ENCODE measurements at regions not wholly inside any gene's neighbourhood (a gene's known extent, or its start where the extent isn't known, plus 50 kb on each side); places are given as distances from the start of the nearest gene placed in this dataset.

DNA sequence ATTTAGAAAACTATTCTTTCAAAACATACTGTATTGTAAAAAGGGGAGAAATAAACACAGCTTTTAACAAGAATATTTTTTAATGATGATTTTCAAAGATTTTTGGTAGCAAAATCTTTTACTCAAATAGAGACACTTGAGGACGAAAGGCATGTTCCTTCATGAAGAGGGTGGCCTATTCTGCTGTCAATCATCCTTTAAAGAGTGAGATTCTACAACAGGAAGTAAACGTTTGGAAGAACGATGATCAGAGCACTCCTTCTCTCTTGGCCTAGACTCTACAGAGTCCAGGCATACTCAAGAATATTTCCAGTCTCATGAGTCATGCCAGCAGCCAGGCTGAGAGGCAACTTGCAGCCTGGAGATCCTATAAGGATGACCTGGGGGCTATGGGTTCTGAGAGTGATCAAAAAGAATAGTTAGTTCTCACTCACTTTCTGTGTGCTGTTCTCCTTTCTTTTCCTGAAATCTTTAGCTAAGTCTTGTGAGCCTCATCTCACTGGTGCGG, 62.4 kb upstream of the TCF4 start:
- WGBS, 4 donors, result 68 to 74% (median 72%) methylated on average over 4 of the region's 4 CpGs
- H3K27me3 ChIP-seq, result no peaks in the 10 kb centered on the region
- no peak overlapping the region for H3K27ac ChIP-seq
- ATAC-seq (no peak), DNase-seq (no peak)
- no peaks in the 10 kb centered on the region for H3K4me1 ChIP-seq
- no peak overlapping the region for H3K4me3 ChIP-seq
- H3K9me3 ChIP-seq, result peaks cover 0 to under 1% (median 0%) of the 10 kb centered on the region in 12 donors
- no peaks in the 10 kb centered on the region for H3K36me3 ChIP-seq
- TF ChIP-seq, protein P1, sequence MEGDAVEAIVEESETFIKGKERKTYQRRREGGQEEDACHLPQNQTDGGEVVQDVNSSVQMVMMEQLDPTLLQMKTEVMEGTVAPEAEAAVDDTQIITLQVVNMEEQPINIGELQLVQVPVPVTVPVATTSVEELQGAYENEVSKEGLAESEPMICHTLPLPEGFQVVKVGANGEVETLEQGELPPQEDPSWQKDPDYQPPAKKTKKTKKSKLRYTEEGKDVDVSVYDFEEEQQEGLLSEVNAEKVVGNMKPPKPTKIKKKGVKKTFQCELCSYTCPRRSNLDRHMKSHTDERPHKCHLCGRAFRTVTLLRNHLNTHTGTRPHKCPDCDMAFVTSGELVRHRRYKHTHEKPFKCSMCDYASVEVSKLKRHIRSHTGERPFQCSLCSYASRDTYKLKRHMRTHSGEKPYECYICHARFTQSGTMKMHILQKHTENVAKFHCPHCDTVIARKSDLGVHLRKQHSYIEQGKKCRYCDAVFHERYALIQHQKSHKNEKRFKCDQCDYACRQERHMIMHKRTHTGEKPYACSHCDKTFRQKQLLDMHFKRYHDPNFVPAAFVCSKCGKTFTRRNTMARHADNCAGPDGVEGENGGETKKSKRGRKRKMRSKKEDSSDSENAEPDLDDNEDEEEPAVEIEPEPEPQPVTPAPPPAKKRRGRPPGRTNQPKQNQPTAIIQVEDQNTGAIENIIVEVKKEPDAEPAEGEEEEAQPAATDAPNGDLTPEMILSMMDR (IDR thresholded peaks at IDR 0.05), result no peak
- no peak for TF ChIP-seq POLR2A (IDR thresholded peaks at IDR 0.05)
- intact Hi-C loops (cut with DNase I), result no loop called here

DNA sequence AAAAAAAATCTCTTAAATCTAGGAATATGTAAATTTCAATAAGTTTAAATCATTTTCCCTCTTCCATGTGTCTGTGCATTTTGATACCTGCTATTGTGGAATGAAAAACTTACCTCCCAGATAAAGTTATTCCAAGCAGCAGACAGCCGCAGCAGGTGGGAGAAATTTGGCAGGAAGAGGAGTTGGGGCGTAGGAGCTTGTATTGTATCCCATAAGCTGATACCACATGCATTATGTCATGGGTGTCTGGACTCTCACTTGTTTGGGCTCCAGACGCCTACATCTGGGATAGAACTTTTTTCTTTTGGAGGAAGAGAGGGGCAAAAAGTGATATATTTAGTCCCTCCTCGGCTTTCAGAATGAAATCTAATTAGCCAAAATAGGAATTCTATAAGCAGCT, 59.3 kb upstream of the TCF4 start:
- no peaks in the 10 kb centered on the region for H3K4me1 ChIP-seq
- DNase-seq (no peak), ATAC-seq (peak in 1 of 4 donors; percentile 29)
- H3K9me3 ChIP-seq, result peaks cover 0 to 14% (median 0%) of the 10 kb centered on the region in 12 donors
- H3K4me3 ChIP-seq, result no peak overlapping the region
- no peaks in the 10 kb centered on the region for H3K27me3 ChIP-seq
- H3K36me3 ChIP-seq, result no peaks in the 10 kb centered on the region
- intact Hi-C loops (cut with DNase I), result no loop called here
- WGBS, 4 donors, result 46 to 56% (median 50%) methylated on average over 4 of the region's 4 CpGs
- TF ChIP-seq POLR2A (IDR thresholded peaks at IDR 0.05), result no peak
- TF ChIP-seq, protein P1 (IDR thresholded peaks at IDR 0.05), result no peak
- no peak overlapping the region for H3K27ac ChIP-seq

DNA sequence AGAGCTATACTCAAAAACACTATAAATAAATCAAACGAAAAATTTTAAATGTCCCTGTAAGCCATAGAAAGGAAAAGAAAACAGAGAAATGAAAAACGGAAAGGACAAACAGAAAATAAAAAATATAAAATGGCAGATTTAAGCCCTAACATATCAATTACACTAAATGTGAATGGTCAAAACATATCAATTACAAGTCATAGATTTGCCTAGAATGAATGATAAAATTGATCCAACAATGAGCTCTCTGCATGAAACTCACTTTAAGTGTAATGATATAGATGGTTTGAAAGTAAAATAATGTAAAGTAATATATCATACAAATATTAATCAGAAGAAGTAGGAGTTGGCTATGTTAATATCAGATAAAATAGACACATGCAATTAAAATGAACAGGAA, 54.2 kb upstream of the TCF4 start:
- Histone ChIP-seq H3K4me1 (no peaks in the 10 kb centered on the region), H3K27ac (no peak overlapping the region), H3K27me3 (no peaks in the 10 kb centered on the region), H3K9me3 (peaks cover 0 to 26% (median 0%) of the 10 kb centered on the region in 12 donors), H3K4me3 (no peak overlapping the region), H3K36me3 (no peaks in the 10 kb centered on the region)
- ATAC-seq (no peak), DNase-seq (no peak)
- no peak for TF ChIP-seq POLR2A (IDR thresholded peaks at IDR 0.05)
- TF ChIP-seq, protein P1 (IDR thresholded peaks at IDR 0.05), result no peak
- WGBS, 4 donors, result 45 to 49% (median 48%) methylated on average over 2 of the region's 2 CpGs
- intact Hi-C loops (cut with DNase I), result no loop called here

DNA sequence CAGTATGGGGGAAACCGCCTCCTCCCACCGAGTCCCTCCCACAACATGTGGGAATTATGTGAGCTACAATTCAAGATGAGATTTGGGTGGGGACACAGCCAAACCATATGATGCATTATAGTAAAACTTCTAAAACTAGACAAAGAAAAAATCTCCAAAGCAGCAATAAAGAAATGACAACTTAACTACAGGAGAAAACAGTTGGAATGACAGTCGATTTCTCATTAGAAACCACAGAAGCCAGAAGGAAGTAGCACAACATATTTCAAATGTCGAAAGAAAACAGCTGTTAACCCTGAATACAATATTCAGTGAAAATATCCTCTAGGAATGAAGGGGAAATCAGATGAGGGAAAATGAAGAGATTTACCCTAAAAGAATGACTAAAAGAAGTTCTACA, 53.5 kb upstream of the TCF4 start:
- Histone ChIP-seq H3K4me3 (no peak overlapping the region), H3K27ac (no peak overlapping the region), H3K27me3 (no peaks in the 10 kb centered on the region), H3K9me3 (peaks cover 0 to 26% (median 0%) of the 10 kb centered on the region in 12 donors), H3K36me3 (no peaks in the 10 kb centered on the region), H3K4me1 (no peaks in the 10 kb centered on the region)
- WGBS, 4 donors, result 81 to 89% (median 87%) methylated on average over 4 of the region's 4 CpGs
- DNase-seq (no peak), ATAC-seq (no peak)
- TF ChIP-seq POLR2A (IDR thresholded peaks at IDR 0.05), result no peak
- TF ChIP-seq, protein P1 (IDR thresholded peaks at IDR 0.05), result no peak
- intact Hi-C loops (cut with DNase I), result no loop called here
